Fibroblast of lung (primary cell): ENCODE measurements at regions not wholly inside any gene's neighbourhood (a gene's known extent, or its start where the extent isn't known, plus 50 kb on each side); places are given as distances from the start of the nearest gene placed in this dataset.

Source experiments
- EZH2 ChIP-seq: IDR thresholded peaks from 2 replicates; pipeline ENCODE4 v1.5.1; 2012; ENCODE audit warnings: low read length, control low read depth, mild to moderate bottlenecking; ENCODE audit errors: missing control alignments
- TF ChIP-seq, protein P1 (sequence below), 2 donors: IDR thresholded peaks in 1 of 2; conservative IDR thresholded peaks in 1 of 2; 1 replicate in 1 of 2; 2 replicates in 1 of 2; pipeline ENCODE4 v1.5.1; 2011 to 2012; ENCODE audit warnings: low read length in 2 of 2, control low read depth in 1 of 2, inconsistent platforms in 1 of 2, low read depth in 1 of 2, mild to moderate bottlenecking in 1 of 2

DNA sequence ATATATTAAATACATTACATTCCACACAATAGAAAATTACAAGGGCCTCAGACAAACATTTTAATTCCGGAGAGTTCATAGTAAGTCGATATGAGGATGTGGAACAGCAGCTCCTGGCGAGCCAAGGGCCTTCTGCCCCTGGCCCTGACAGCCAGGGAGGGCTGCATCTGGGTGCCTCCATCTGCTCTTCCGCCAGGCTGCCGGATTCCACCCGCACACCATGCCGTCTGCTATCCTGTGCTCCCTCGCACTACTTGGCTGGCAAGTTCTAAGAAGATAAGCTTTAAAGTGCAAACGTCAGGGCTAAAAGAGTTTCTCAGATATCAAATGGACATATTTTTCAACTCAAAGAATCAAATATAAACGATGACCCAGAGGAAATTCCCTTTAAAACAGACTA, 656.3 kb upstream of the NOX3 start:
- TF ChIP-seq, protein P1, sequence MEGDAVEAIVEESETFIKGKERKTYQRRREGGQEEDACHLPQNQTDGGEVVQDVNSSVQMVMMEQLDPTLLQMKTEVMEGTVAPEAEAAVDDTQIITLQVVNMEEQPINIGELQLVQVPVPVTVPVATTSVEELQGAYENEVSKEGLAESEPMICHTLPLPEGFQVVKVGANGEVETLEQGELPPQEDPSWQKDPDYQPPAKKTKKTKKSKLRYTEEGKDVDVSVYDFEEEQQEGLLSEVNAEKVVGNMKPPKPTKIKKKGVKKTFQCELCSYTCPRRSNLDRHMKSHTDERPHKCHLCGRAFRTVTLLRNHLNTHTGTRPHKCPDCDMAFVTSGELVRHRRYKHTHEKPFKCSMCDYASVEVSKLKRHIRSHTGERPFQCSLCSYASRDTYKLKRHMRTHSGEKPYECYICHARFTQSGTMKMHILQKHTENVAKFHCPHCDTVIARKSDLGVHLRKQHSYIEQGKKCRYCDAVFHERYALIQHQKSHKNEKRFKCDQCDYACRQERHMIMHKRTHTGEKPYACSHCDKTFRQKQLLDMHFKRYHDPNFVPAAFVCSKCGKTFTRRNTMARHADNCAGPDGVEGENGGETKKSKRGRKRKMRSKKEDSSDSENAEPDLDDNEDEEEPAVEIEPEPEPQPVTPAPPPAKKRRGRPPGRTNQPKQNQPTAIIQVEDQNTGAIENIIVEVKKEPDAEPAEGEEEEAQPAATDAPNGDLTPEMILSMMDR (conservative IDR thresholded peaks at IDR 0.05 in 1 of 2, IDR thresholded peaks at IDR 0.05 in 1 of 2; ENCODE audit: low read depth in 1 of 2, low read length in 2 of 2): no peak
- no peak for TF ChIP-seq EZH2
